Sigmoid colon (tissue), 4 donors: ENCODE measurements at regions not wholly inside any gene's neighbourhood (a gene's known extent, or its start where the extent isn't known, plus 50 kb on each side); places are given as distances from the start of the nearest gene placed in this dataset.

Source experiments
- CTCF ChIP-seq, 4 experiments: fragments of 450-650 bp in 3 of 4; fragments of 200-600 bp in 1 of 4; IDR thresholded peaks; one replicate each; pipeline ENCODE4 v1.5.1; 2016 to 2019; ENCODE audit warnings: antibody characterized with exemption in 4 of 4, mild to moderate bottlenecking in 3 of 4, moderate library complexity in 2 of 4
- POLR2A ChIP-seq, 2 donors: fragments of 450-650 bp; IDR thresholded peaks; one replicate each; pipeline ENCODE4 v1.6.1; 2016; ENCODE audit warnings: antibody characterized with exemption in 2 of 2, mild to moderate bottlenecking in 2 of 2, moderate library complexity in 2 of 2
- POLR2AphosphoS5 ChIP-seq, 4 donors: sonication (generic); formaldehyde crosslinking; IDR thresholded peaks; one replicate each; pipeline ENCODE4 v1.6.1; 2017; ENCODE audit warnings: antibody characterized with exemption in 4 of 4

- TF ChIP-seq CTCF (IDR thresholded peaks at IDR 0.05) (no peak), POLR2A (IDR thresholded peaks at IDR 0.05) (no peak), POLR2AphosphoS5 (IDR thresholded peaks at IDR 0.05) (no peak)
Observed at GRCh38 chr6:21752054-21752811, 158.7 kb downstream of the SOX4 start.
